Neural cell (in vitro differentiated cells): ENCODE measurements at regions not wholly inside any gene's neighbourhood (a gene's known extent, or its start where the extent isn't known, plus 50 kb on each side); places are given as distances from the start of the nearest gene placed in this dataset.

Experiments
- H2AFZ ChIP-seq: fragments of 200-600, 300-800 bp; sonication (generic), shearing (Covaris generic); 2 replicates; pipeline ENCODE4 v1.6.0; 2014; ENCODE audit warnings: low read depth, mild to moderate bottlenecking, antibody characterized with exemption, low read length, moderate library complexity
- H3F3A ChIP-seq: fragments of 200-600 bp; shearing (Covaris generic); 2 replicates; pipeline ENCODE4 v1.6.1; 2016; ENCODE audit warnings: mild to moderate bottlenecking, moderate library complexity, mixed read lengths, antibody characterized with exemption, low read length; ENCODE audit not compliant: insufficient read depth, poor library complexity, severe bottlenecking
- H3K27ac ChIP-seq: fragments of 200-600, 300-800 bp; sonication (generic), shearing (Covaris generic); 2 replicates; pipeline ENCODE4 v1.5.1; 2014; ENCODE audit warnings: mild to moderate bottlenecking, low read length, moderate library complexity
- H3K27me3 ChIP-seq: fragments of 300-800, 200-600 bp; sonication (generic), shearing (Covaris generic); 2 replicates; pipeline ENCODE4 v1.6.0; 2014; ENCODE audit warnings: mild to moderate bottlenecking, low read depth, low read length, moderate library complexity; ENCODE audit not compliant: insufficient read depth
- H3K36me3 ChIP-seq: fragments of 300-800, 200-600 bp; sonication (generic), shearing (Covaris generic); 2 replicates; pipeline ENCODE4 v1.5.1; 2014; ENCODE audit warnings: mild to moderate bottlenecking, antibody characterized with exemption, low read length, moderate library complexity; ENCODE audit not compliant: insufficient read depth
- H3K4me2 ChIP-seq: fragments of 300-800, 200-600 bp; sonication (generic), shearing (Covaris generic); 2 replicates; pipeline ENCODE4 v1.6.0; 2014; ENCODE audit warnings: mild to moderate bottlenecking, low read length
- H3K4me3 ChIP-seq: fragments of 300-800, 200-600 bp; sonication (generic), shearing (Covaris generic); 2 replicates; pipeline ENCODE4 v1.5.1; 2014; ENCODE audit warnings: mild to moderate bottlenecking, low read length, moderate library complexity
- H3K79me2 ChIP-seq: fragments of 200-600 bp; shearing (Covaris generic); replicated peaks from 2 replicates; pipeline ENCODE4 v1.6.0; 2014; ENCODE audit warnings: mild to moderate bottlenecking, low read length, moderate library complexity; ENCODE audit not compliant: insufficient read depth
- H3K9ac ChIP-seq: fragments of 300-800, 200-600 bp; sonication (generic), shearing (Covaris generic); 2 replicates; pipeline ENCODE4 v1.6.1; 2016; ENCODE audit warnings: mild to moderate bottlenecking, low read length, mixed read lengths
- H3K9me2 ChIP-seq: fragments of 200-600 bp; shearing (Covaris generic); 2 replicates; pipeline ENCODE4 v1.6.1; 2016; ENCODE audit warnings: mild to moderate bottlenecking, low read length, mixed read lengths; ENCODE audit not compliant: insufficient read depth
- H3K9me3 ChIP-seq: fragments of 200-600, 300-800 bp; sonication (generic), shearing (Covaris generic); 2 replicates; pipeline ENCODE4 v1.6.1; 2016; ENCODE audit warnings: mild to moderate bottlenecking, mixed run types, low read length, moderate library complexity, mixed read lengths
- H4K20me1 ChIP-seq: fragments of 200-600 bp; shearing (Covaris generic); 2 replicates; pipeline ENCODE4 v1.6.1; 2016; ENCODE audit warnings: mild to moderate bottlenecking, mixed run types; ENCODE audit not compliant: insufficient read depth
- EP300 ChIP-seq: fragments of 450-650 bp; conservative IDR thresholded peaks from 2 replicates; pipeline ENCODE4 v1.6.1; 2014; ENCODE audit warnings: antibody characterized with exemption, mild to moderate bottlenecking, moderate library complexity; ENCODE audit not compliant: poor library complexity, severe bottlenecking
- EZH2 ChIP-seq: fragments of 200-600, 300-800 bp; shearing (Covaris generic), sonication (generic); IDR thresholded peaks from 2 replicates; pipeline ENCODE4 v1.6.1; 2014; ENCODE audit warnings: antibody characterized with exemption, low read length, borderline replicate concordance, mild to moderate bottlenecking; ENCODE audit not compliant: insufficient read depth, poor library complexity, severe bottlenecking
- MXI1 ChIP-seq: fragments of 450-650 bp; conservative IDR thresholded peaks from 2 replicates; pipeline ENCODE4 v1.6.1; 2014; ENCODE audit warnings: antibody characterized with exemption, mild to moderate bottlenecking; ENCODE audit not compliant: poor library complexity, severe bottlenecking
- POLR2AphosphoS5 ChIP-seq: IDR thresholded peaks from 2 replicates; pipeline ENCODE4 v1.6.1; 2012
- RAD21 ChIP-seq: fragments of 450-650 bp; conservative IDR thresholded peaks from 2 replicates; pipeline ENCODE4 v1.6.1; 2014; ENCODE audit warnings: antibody characterized with exemption, mild to moderate bottlenecking, moderate library complexity
- SMC3 ChIP-seq: fragments of 450-650 bp; conservative IDR thresholded peaks from 2 replicates; pipeline ENCODE4 v1.6.1; 2014; ENCODE audit warnings: antibody characterized with exemption, mild to moderate bottlenecking, moderate library complexity; ENCODE audit not compliant: poor library complexity
- TAF1 ChIP-seq: IDR thresholded peaks from 2 replicates; pipeline ENCODE4 v1.6.1; 2012; ENCODE audit warnings: low read depth
- TF ChIP-seq, protein P1 (sequence below): fragments of 450-650 bp; IDR thresholded peaks from 2 replicates; pipeline ENCODE4 v1.5.1; 2014; ENCODE audit warnings: antibody characterized with exemption, mild to moderate bottlenecking, moderate library complexity; ENCODE audit not compliant: poor library complexity, severe bottlenecking
- TF ChIP-seq, protein P2 (sequence below): IDR thresholded peaks from 2 replicates; pipeline ENCODE4 v1.6.1; 2012; ENCODE audit warnings: borderline replicate concordance

DNA sequence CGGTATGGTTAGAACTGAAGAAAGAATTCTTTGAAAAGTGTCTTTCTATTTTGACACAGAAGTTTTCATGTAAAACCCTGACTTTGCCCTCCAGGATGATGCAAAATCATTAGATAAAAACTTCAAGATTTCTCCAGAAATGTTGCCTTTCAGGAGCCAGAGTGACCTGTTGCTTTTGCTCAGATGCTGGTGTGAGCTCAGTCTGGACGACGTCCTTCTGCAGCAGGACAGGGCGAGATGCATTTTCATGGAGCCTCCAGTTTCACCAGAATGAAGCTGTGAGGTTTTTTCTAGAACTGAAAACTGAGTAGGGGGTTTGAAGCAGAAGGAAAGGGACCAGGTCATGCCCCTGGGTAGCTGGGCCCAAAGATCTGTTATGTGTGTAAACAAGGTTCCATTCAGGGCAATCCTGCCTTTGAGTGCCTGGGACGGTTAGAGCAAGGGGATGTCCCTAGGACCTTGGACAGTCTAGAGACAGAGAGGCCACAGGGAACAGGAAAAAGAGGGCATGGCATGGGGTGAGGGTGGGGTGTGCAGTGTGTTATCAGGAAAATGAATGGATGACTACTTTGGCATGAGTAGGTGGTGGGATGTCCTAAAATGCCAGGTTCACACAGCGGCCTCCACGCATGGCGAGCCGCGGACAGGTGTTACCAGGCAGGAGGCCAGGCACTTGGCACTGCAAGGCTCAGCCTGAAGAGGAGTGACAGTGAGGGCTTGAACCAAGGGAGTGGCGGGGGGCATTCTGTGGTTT is 356.3 kb downstream of the CXCL12 start:
- Histone ChIP-seq H3K79me2 (no peaks in the 10 kb centered on the region), H3K9ac (no peak overlapping the region), H3K27ac (no peak overlapping the region), H3F3A (no peaks in the 10 kb centered on the region), H3K4me3 (no peak overlapping the region), H2AFZ (no peak overlapping the region), H3K27me3 (no peaks in the 10 kb centered on the region), H3K36me3 (no peaks in the 10 kb centered on the region), H3K9me3 (no peaks in the 10 kb centered on the region), H3K9me2 (no peaks in the 10 kb centered on the region), H3K4me2 (no peak overlapping the region), H4K20me1 (no peaks in the 10 kb centered on the region)
- TF ChIP-seq RAD21 (no peak), SMC3 (no peak), EP300 (no peak), TAF1 (no peak), POLR2AphosphoS5 (no peak), EZH2 (no peak), MXI1 (no peak)
- TF ChIP-seq, protein P1, sequence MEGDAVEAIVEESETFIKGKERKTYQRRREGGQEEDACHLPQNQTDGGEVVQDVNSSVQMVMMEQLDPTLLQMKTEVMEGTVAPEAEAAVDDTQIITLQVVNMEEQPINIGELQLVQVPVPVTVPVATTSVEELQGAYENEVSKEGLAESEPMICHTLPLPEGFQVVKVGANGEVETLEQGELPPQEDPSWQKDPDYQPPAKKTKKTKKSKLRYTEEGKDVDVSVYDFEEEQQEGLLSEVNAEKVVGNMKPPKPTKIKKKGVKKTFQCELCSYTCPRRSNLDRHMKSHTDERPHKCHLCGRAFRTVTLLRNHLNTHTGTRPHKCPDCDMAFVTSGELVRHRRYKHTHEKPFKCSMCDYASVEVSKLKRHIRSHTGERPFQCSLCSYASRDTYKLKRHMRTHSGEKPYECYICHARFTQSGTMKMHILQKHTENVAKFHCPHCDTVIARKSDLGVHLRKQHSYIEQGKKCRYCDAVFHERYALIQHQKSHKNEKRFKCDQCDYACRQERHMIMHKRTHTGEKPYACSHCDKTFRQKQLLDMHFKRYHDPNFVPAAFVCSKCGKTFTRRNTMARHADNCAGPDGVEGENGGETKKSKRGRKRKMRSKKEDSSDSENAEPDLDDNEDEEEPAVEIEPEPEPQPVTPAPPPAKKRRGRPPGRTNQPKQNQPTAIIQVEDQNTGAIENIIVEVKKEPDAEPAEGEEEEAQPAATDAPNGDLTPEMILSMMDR: no peak
- TF ChIP-seq, protein P2, sequence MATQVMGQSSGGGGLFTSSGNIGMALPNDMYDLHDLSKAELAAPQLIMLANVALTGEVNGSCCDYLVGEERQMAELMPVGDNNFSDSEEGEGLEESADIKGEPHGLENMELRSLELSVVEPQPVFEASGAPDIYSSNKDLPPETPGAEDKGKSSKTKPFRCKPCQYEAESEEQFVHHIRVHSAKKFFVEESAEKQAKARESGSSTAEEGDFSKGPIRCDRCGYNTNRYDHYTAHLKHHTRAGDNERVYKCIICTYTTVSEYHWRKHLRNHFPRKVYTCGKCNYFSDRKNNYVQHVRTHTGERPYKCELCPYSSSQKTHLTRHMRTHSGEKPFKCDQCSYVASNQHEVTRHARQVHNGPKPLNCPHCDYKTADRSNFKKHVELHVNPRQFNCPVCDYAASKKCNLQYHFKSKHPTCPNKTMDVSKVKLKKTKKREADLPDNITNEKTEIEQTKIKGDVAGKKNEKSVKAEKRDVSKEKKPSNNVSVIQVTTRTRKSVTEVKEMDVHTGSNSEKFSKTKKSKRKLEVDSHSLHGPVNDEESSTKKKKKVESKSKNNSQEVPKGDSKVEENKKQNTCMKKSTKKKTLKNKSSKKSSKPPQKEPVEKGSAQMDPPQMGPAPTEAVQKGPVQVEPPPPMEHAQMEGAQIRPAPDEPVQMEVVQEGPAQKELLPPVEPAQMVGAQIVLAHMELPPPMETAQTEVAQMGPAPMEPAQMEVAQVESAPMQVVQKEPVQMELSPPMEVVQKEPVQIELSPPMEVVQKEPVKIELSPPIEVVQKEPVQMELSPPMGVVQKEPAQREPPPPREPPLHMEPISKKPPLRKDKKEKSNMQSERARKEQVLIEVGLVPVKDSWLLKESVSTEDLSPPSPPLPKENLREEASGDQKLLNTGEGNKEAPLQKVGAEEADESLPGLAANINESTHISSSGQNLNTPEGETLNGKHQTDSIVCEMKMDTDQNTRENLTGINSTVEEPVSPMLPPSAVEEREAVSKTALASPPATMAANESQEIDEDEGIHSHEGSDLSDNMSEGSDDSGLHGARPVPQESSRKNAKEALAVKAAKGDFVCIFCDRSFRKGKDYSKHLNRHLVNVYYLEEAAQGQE: no peak

DNA sequence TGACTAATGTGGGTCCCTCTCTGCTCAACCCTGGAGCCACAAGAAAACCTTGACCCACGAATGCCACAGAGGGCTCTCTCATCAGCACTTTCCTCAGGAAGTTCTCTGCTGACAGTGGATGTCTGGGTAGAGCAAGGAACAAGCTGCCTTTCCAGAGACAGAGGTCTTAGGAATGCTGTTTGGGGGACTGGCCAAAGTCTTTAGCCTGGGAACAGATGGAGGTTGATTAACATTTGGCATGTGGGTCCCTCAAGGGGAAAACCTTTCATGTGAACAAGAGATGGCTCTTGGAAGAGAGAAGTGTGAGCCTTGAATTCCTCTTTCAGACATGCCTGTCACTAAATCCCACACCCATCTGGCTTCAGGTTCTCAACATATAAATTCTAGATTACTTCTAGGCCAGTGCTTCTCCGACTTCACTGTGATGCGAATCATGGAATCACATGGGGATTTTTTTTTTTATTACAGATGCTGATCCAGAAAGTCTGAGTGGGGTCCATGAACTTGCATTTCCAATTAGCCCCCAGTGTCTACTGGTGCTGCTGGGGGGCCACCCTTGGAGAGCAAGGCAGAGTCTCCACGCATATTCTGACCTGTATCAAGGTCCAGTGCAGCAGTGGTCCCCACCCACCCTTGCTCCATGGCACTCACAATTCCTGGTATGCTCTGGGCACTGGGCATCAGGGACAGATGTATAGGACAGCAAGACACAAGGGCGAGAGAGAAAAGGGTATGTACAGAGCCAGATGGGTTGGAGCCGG is 360.4 kb downstream of the CXCL12 start:
- no peaks in the 10 kb centered on the region for H3K79me2 ChIP-seq
- H2AFZ ChIP-seq: no peak overlapping the region
- no peaks in the 10 kb centered on the region for H4K20me1 ChIP-seq
- H3K27me3 ChIP-seq: no peaks in the 10 kb centered on the region
- no peaks in the 10 kb centered on the region for H3K36me3 ChIP-seq
- H3K4me3 ChIP-seq: no peak overlapping the region
- no peak overlapping the region for H3K4me2 ChIP-seq
- H3F3A ChIP-seq: no peaks in the 10 kb centered on the region
- no peaks in the 10 kb centered on the region for H3K9me2 ChIP-seq
- H3K9ac ChIP-seq: no peak overlapping the region
- H3K27ac ChIP-seq: no peak overlapping the region
- TF ChIP-seq, protein P1: no peak
- TF ChIP-seq SMC3 (no peak), EP300 (no peak), TAF1 (no peak), EZH2 (no peak), POLR2AphosphoS5 (no peak), RAD21 (no peak), MXI1 (no peak)
- TF ChIP-seq, protein P2: no peak
- H3K9me3 ChIP-seq: no peaks in the 10 kb centered on the region
